SU-DHL-6 (cell line): ENCODE measurements at regions not wholly inside any gene's neighbourhood (a gene's known extent, or its start where the extent isn't known, plus 50 kb on each side); places are given as distances from the start of the nearest gene placed in this dataset.

Experiments
- H2AFZ ChIP-seq: fragments of 200-600 bp; sonication (generic); 2 replicates; pipeline ENCODE4 v1.6.1; 2014; ENCODE audit warnings: low read depth, mild to moderate bottlenecking, moderate library complexity, mixed read lengths, antibody characterized with exemption, low read length; ENCODE audit not compliant: severe bottlenecking
- H3F3A ChIP-seq: fragments of 200-600 bp; shearing (Covaris generic); 2 replicates; pipeline ENCODE4 v1.6.0; 2016; ENCODE audit warnings: antibody characterized with exemption, mild to moderate bottlenecking; ENCODE audit not compliant: insufficient read depth
- H3K27ac ChIP-seq: fragments of 200-600 bp; sonication (generic); 2 replicates; pipeline ENCODE4 v1.5.1; 2016; ENCODE audit warnings: low read depth, mild to moderate bottlenecking, low read length, moderate library complexity, mixed read lengths
- H3K27me3 ChIP-seq: fragments of 200-600 bp; sonication (generic), shearing (Covaris generic); 2 replicates; pipeline ENCODE4 v1.6.0; 2014; ENCODE audit warnings: mild to moderate bottlenecking, low read length
- H3K36me3 ChIP-seq: fragments of 200-600 bp; sonication (generic); 2 replicates; pipeline ENCODE4 v1.6.1; 2014; ENCODE audit warnings: mild to moderate bottlenecking, low read length, mixed read lengths
- H3K4me2 ChIP-seq: fragments of 300-600, 200-600 bp; shearing (Covaris generic), sonication (generic); 2 replicates; pipeline ENCODE4 v1.6.0; 2014; ENCODE audit warnings: low read length, low read depth, mild to moderate bottlenecking; ENCODE audit not compliant: poor library complexity, severe bottlenecking
- H3K4me3 ChIP-seq: fragments of 200-600 bp; sonication (generic); 2 replicates; pipeline ENCODE4 v1.5.1; 2014; ENCODE audit warnings: antibody characterized with exemption, low read length, mild to moderate bottlenecking, mixed read lengths; ENCODE audit not compliant: insufficient read depth, poor library complexity, severe bottlenecking
- H3K79me2 ChIP-seq: fragments of 200-600 bp; sonication (generic); 2 replicates; pipeline ENCODE4 v1.6.1; 2014; ENCODE audit warnings: mild to moderate bottlenecking, low read length, moderate library complexity; ENCODE audit not compliant: insufficient read depth
- H3K9ac ChIP-seq: fragments of 200-600 bp; sonication (generic); 2 replicates; pipeline ENCODE4 v1.7.0; 2014; ENCODE audit warnings: mild to moderate bottlenecking, low read length
- H3K9me2 ChIP-seq: fragments of 200-600 bp; sonication (generic); replicated peaks from 2 replicates; pipeline ENCODE4 v1.6.1; 2014; ENCODE audit warnings: low read length; ENCODE audit not compliant: insufficient read depth
- H3K9me3 ChIP-seq: fragments of 200-600 bp; sonication (generic); 2 replicates; pipeline ENCODE4 v1.6.1; 2014; ENCODE audit warnings: low read length, mixed read lengths; ENCODE audit not compliant: insufficient read depth
- H4K20me1 ChIP-seq: fragments of 200-600 bp; sonication (generic); 2 replicates; pipeline ENCODE4 v1.6.1; 2014; ENCODE audit warnings: low read depth, mild to moderate bottlenecking, antibody characterized with exemption, low read length, moderate library complexity, mixed read lengths
- EZH2phosphoT487 ChIP-seq: fragments of 200-600 bp; sonication (generic), shearing (Covaris generic); conservative IDR thresholded peaks from 2 replicates; pipeline ENCODE4 v1.6.1; 2018; ENCODE audit warnings: mild to moderate bottlenecking, antibody characterized with exemption, low read length, moderate library complexity, mixed read lengths
- TF ChIP-seq, protein P1 (sequence below): fragments of 200-600 bp; sonication (generic); IDR thresholded peaks from one replicate; pipeline ENCODE4 v1.5.1; 2017; ENCODE audit warnings: antibody characterized with exemption, mild to moderate bottlenecking, low read length, moderate library complexity; ENCODE audit not compliant: insufficient read depth, poor library complexity, severe bottlenecking

- no peaks in the 10 kb centered on the region for H3K79me2 ChIP-seq
- H3K4me2 ChIP-seq: no peak overlapping the region
- no peak overlapping the region for H3K4me3 ChIP-seq
- TF ChIP-seq, protein P1, sequence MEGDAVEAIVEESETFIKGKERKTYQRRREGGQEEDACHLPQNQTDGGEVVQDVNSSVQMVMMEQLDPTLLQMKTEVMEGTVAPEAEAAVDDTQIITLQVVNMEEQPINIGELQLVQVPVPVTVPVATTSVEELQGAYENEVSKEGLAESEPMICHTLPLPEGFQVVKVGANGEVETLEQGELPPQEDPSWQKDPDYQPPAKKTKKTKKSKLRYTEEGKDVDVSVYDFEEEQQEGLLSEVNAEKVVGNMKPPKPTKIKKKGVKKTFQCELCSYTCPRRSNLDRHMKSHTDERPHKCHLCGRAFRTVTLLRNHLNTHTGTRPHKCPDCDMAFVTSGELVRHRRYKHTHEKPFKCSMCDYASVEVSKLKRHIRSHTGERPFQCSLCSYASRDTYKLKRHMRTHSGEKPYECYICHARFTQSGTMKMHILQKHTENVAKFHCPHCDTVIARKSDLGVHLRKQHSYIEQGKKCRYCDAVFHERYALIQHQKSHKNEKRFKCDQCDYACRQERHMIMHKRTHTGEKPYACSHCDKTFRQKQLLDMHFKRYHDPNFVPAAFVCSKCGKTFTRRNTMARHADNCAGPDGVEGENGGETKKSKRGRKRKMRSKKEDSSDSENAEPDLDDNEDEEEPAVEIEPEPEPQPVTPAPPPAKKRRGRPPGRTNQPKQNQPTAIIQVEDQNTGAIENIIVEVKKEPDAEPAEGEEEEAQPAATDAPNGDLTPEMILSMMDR: no peak
- no peak for TF ChIP-seq EZH2phosphoT487
- H3K9ac ChIP-seq: no peak overlapping the region
- H3K36me3 ChIP-seq: no peaks in the 10 kb centered on the region
- H3K27me3 ChIP-seq: no peaks in the 10 kb centered on the region
- H3F3A ChIP-seq: no peaks in the 10 kb centered on the region
- H3K9me2 ChIP-seq: no peaks in the 10 kb centered on the region
- no peak overlapping the region for H2AFZ ChIP-seq
- H3K27ac ChIP-seq: no peak overlapping the region
- H3K9me3 ChIP-seq: no peaks in the 10 kb centered on the region
- no peaks in the 10 kb centered on the region for H4K20me1 ChIP-seq
Observed at GRCh38 chr2:192948316-192948715, 753.6 kb upstream of the TMEFF2 start.

DNA sequence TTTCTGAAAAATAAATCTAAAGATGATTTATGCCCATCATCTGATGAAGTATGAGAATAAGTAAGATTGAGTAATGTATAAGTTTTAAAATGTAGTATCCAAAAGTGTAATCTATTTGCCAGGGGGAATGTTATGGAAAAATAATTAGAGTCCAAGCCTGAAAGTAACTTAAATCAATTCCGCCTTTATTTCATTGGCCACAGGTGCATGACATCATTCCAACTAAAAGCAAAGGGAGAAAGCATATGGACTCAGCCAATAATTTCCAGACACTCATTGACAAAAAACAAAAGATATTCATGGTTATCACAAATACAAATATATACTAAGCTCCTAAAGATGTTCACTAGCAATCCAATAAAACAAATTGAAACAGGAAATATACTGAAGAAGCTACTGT is 752.6 kb upstream of the TMEFF2 start:
- no peaks in the 10 kb centered on the region for H3K79me2 ChIP-seq
- H3K27me3 ChIP-seq: no peaks in the 10 kb centered on the region
- H3K27ac ChIP-seq: no peak overlapping the region
- H3F3A ChIP-seq: no peaks in the 10 kb centered on the region
- H2AFZ ChIP-seq: no peak overlapping the region
- no peaks in the 10 kb centered on the region for H3K9me2 ChIP-seq
- H3K4me2 ChIP-seq: no peak overlapping the region
- no peaks in the 10 kb centered on the region for H3K36me3 ChIP-seq
- H4K20me1 ChIP-seq: no peaks in the 10 kb centered on the region
- no peak for TF ChIP-seq EZH2phosphoT487
- TF ChIP-seq, protein P1: no peak
- H3K9me3 ChIP-seq: no peaks in the 10 kb centered on the region
- H3K9ac ChIP-seq: no peak overlapping the region
- no peak overlapping the region for H3K4me3 ChIP-seq

DNA sequence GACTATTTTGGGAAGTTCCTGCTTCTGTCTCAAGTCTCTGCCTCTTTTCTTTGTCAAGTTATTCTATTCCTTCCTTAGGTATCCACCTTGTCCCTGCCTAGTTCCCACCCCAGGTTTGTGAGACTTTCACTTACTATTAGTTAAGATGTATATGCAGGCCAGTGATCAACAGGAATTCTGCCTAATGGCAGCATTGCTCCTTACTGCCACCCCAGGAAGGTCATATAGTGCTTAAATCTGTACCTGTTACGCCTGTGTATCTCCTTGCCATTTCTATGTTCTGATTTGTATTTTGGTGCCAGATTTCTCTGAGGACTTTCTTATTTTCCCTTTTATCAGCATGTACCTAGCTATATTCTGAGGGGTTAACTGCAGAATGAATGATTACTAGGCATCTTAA is 746.0 kb upstream of the TMEFF2 start:
- no peak overlapping the region for H3K9ac ChIP-seq
- no peaks in the 10 kb centered on the region for H3K9me2 ChIP-seq
- no peaks in the 10 kb centered on the region for H4K20me1 ChIP-seq
- H2AFZ ChIP-seq: no peak overlapping the region
- no peaks in the 10 kb centered on the region for H3K79me2 ChIP-seq
- TF ChIP-seq, protein P1: no peak
- no peak for TF ChIP-seq EZH2phosphoT487
- no peaks in the 10 kb centered on the region for H3K27me3 ChIP-seq
- no peaks in the 10 kb centered on the region for H3K36me3 ChIP-seq
- no peak overlapping the region for H3K27ac ChIP-seq
- H3K4me3 ChIP-seq: no peak overlapping the region
- H3K9me3 ChIP-seq: no peaks in the 10 kb centered on the region
- H3F3A ChIP-seq: no peaks in the 10 kb centered on the region
- H3K4me2 ChIP-seq: no peak overlapping the region
